Pancreas (tissue), 10 donors: ENCODE measurements at regions not wholly inside any gene's neighbourhood (a gene's known extent, or its start where the extent isn't known, plus 50 kb on each side); places are given as distances from the start of the nearest gene placed in this dataset.
"Not testable (repeated sequence)": the region's sequence is repeated elsewhere in the genome, so short reads cannot be mapped to it uniquely, and the experiment has no call there.

Experiments
- ATAC-seq, 4 donors: fragments of 200-7000 bp; cut with Tn5 transposase; one replicate each; pipeline versions ENCODE4 v1.8.0 to v1.9.1; 2020; ENCODE audit warnings: mild to moderate bottlenecking in 4 of 4, moderate library complexity in 4 of 4
- DNase-seq, 6 donors: peaks; one replicate each; pipeline ENCODE4 v3.0.0-alpha.2; 2020
- FAIRE-seq: peaks from 2 replicates; lab custom pipeline; 2012; peaks lifted over from hg19 to GRCh38; lab: Jason Lieb, UNC
- H3K27ac ChIP-seq, 4 donors: fragments of 200-600 bp; sonication (generic); 1 replicate in 3 of 4; 2 replicates in 1 of 4; pipeline versions ENCODE4 v1.5.0 to v1.8.0; 2020
- H3K27me3 ChIP-seq, 4 donors: fragments of 200-600 bp; one replicate each; pipeline ENCODE4 v1.8.0; 2021
- H3K36me3 ChIP-seq, 3 donors: fragments of 200-600 bp; sonication (generic) in 1 of 3; one replicate each; pipeline versions ENCODE4 v1.5.0 to v1.8.0; 2020 to 2021
- H3K4me1 ChIP-seq, 3 donors: fragments of 200-600 bp; one replicate each; pipeline ENCODE4 v1.8.0; 2021
- H3K4me3 ChIP-seq, 4 donors: fragments of 200-600 bp; sonication (generic) in 2 of 4; one replicate each; pipeline versions ENCODE4 v1.5.0 to v1.8.0; 2020 to 2021
- H3K9me3 ChIP-seq, 4 donors: fragments of 200-600 bp; one replicate each; pipeline ENCODE4 v1.8.0; 2021
- CTCF ChIP-seq, 4 donors: fragments of 200-600 bp; sonication (generic) in 3 of 4; IDR thresholded peaks; one replicate each; pipeline versions ENCODE4 v1.5.0 to v1.8.0; 2021; ENCODE audit warnings: antibody characterized with exemption in 4 of 4
- WGBS, 2 donors: extraction: QIAGEN DNeasy Blood & Tissue Kit; methylation state at CpG; one replicate each; pipeline ENCODE4 v1.1.7; 2013; 5-methylcytosine and 5-hydroxymethylcytosine counted together
- intact Hi-C, 3 donors: fragments of 100-400 bp; cut with DNase I; formaldehyde crosslinking; loops; one replicate each; pipeline versions ENCODE4 v1.11.1 to v1.14.2; 2022
- donor health status: healthy with polysubstance abuse.
- donor health status: DM: no; HTN: no; CAD: no; lungs with moderate emphysema.
- donor health status: DM: no; HTN: no; CAD: no.
- donor health status: control.
- donor health status: control.
- donor health status: Bipolar disorder and iron deficiency.
- donor health status: DM: yes; HTN: yes; CAD: no.
- donor health status: DM: no; HTN: no; CAD: no.
- donor health status: DM: no; HTN: no; CAD: no.
- donor health status: DM: yes; HTN: yes; CAD: no.

DNA sequence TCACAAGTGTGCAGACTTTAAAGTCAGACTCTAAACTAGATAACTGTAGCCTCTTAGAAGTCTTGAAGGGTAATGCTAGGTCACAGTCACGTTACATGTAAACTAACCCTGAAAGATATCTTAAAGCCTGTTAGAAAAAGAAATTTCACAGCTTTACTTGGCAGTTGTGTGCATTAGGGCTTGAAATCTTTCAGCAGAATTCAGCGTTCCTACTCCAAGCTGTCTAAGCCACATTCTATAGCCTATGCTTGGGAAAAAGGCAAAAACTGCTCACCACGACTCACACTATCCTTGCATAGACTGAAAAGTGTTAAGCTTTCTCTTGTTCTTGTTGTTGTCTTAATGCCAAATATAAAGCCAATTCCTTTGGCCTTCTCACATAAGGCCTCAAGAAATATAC, 338.0 kb upstream of the SASH1 start:
- WGBS, 2 donors = 60 to 70% methylated on average over 3 of the region's 3 CpGs
- Histone ChIP-seq H3K27me3 (no peaks in the 10 kb centered on the region), H3K36me3 (no peaks in the 10 kb centered on the region), H3K27ac (no peak overlapping the region), H3K4me1 (no peaks in the 10 kb centered on the region), H3K4me3 (no peak overlapping the region), H3K9me3 (no peaks in the 10 kb centered on the region)
- intact Hi-C loops = no loop called here
- no peak for TF ChIP-seq CTCF (IDR thresholded peaks at IDR 0.05)
- FAIRE-seq (no peak), DNase-seq (no peak), ATAC-seq (no peak)

- no peak overlapping the region for H3K27ac ChIP-seq
- 73 to 84% methylated on average over 5 to 6 of the region's 6 CpGs for WGBS, 2 donors
- no peak for TF ChIP-seq CTCF (IDR thresholded peaks at IDR 0.05)
- no peaks in the 10 kb centered on the region for H3K4me1 ChIP-seq
- H3K27me3 ChIP-seq = no peaks in the 10 kb centered on the region
- H3K9me3 ChIP-seq = no peaks in the 10 kb centered on the region
- ATAC-seq = no peak
- H3K4me3 ChIP-seq = no peak overlapping the region
- no peaks in the 10 kb centered on the region for H3K36me3 ChIP-seq
- no peak for DNase-seq
- intact Hi-C loops = no loop called here
- no peak for FAIRE-seq
Measured at GRCh38 chr6:148005806-148006205, 336.8 kb upstream of the SASH1 start.

- intact Hi-C loops, H3K27ac ChIP-seq, DNase-seq, H3K4me3 ChIP-seq, H3K4me1 ChIP-seq, FAIRE-seq, H3K36me3 ChIP-seq, ATAC-seq, H3K27me3 ChIP-seq, H3K9me3 ChIP-seq: not testable (repeated sequence)
Measured at GRCh38 chr6:148010516-148010915, 332.1 kb upstream of the SASH1 start.

DNA sequence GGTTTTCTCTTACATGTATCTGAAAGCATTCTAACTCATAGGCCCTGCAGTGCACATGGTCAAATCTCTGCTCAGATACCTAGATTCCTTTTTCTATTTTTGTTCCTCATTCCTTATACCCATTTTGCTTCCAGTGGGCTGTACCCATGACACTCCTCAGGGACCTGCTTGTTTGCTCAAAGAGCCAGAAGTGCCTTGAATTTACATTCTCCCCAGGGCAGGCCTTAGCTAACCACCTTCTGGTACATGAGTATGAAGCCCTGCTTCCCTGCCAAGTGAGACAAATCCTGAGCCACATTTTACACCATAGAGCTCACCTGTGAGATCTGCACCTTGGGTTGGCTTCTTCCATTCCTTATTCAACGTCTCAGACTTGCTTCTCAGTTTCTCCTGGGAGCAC, 326.6 kb upstream of the SASH1 start:
- no peaks in the 10 kb centered on the region for H3K9me3 ChIP-seq
- no peak for TF ChIP-seq CTCF (IDR thresholded peaks at IDR 0.05)
- H3K4me3 ChIP-seq = no peak overlapping the region
- no peak overlapping the region for H3K27ac ChIP-seq
- FAIRE-seq = no peak
- intact Hi-C loops = no loop called here
- DNase-seq = no peak
- no peaks in the 10 kb centered on the region for H3K4me1 ChIP-seq
- H3K27me3 ChIP-seq = no peaks in the 10 kb centered on the region
- WGBS, 2 donors = 54 to 81% methylated on average over 1 of the region's 1 CpG
- ATAC-seq = no peak
- H3K36me3 ChIP-seq = no peaks in the 10 kb centered on the region

DNA sequence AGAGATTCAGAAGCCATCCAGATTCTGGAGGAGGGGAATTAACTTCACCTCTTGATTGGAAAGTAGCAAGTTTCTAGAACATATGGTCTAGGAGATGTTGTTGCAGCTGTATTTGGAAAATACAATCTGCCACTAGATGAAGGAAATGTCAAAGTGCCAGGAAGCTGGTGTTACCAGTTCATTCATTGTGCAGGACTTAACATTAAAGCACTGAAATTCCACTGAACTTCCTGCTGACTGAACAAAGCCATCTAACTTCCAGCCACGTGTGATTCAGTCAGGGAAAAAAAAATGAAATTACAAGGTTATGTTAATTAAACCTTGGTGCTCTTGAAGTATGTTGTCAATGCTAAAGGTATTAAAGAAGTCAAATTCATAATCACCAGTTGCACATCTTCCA, 321.5 kb upstream of the SASH1 start:
- H3K36me3 ChIP-seq = no peaks in the 10 kb centered on the region
- no peaks in the 10 kb centered on the region for H3K27me3 ChIP-seq
- no peak for DNase-seq
- no peaks in the 10 kb centered on the region for H3K4me1 ChIP-seq
- ATAC-seq = no peak
- FAIRE-seq = no peak
- intact Hi-C loops = no loop called here
- no peaks in the 10 kb centered on the region for H3K9me3 ChIP-seq
- no peak overlapping the region for H3K4me3 ChIP-seq
- no peak overlapping the region for H3K27ac ChIP-seq
- TF ChIP-seq CTCF (IDR thresholded peaks at IDR 0.05) = no peak
- 5 to 8% methylated on average over 1 of the region's 1 CpG for WGBS, 2 donors

DNA sequence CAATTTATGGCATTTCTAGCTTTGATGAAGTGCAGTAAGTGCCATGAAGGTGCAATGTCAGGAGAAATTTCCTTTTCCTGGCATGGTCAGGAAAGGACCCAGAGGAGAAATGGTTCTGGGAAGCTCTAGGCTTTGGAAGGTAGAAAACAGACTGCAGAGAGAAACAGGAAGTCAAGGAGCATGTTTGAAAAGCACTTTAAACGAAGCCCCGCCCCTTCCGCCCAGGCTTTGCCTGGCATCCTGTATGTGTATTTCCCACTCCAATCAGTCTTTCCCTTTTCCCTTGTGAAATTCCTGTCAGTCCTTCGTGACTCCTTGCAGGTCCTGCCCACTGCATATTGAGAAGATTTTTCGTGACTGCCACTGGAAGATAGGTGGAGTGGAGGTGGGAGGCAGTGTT, 320.9 kb upstream of the SASH1 start:
- Histone ChIP-seq H3K4me1 (no peaks in the 10 kb centered on the region), H3K9me3 (no peaks in the 10 kb centered on the region), H3K27ac (no peak overlapping the region), H3K36me3 (no peaks in the 10 kb centered on the region), H3K4me3 (no peak overlapping the region), H3K27me3 (no peaks in the 10 kb centered on the region)
- intact Hi-C loops = no loop called here
- WGBS, 2 donors = 31 to 55% methylated on average over 5 of the region's 5 CpGs
- no peak for DNase-seq
- no peak for FAIRE-seq
- no peak for ATAC-seq
- TF ChIP-seq CTCF (IDR thresholded peaks at IDR 0.05) = no peak

- H3K9me3 ChIP-seq, ATAC-seq, FAIRE-seq, H3K4me3 ChIP-seq, intact Hi-C loops, H3K36me3 ChIP-seq, H3K27me3 ChIP-seq, H3K4me1 ChIP-seq, DNase-seq, H3K27ac ChIP-seq: not testable (repeated sequence)
- WGBS, 2 donors = 88 to 95% methylated on average over 8 of the region's 8 CpGs
Measured at GRCh38 chr6:148022279-148022678, 320.4 kb upstream of the SASH1 start.
